Loucy (cell line): ENCODE measurements at regions not wholly inside any gene's neighbourhood (a gene's known extent, or its start where the extent isn't known, plus 50 kb on each side); places are given as distances from the start of the nearest gene placed in this dataset.
"Not testable (repeated sequence)": the region's sequence is repeated elsewhere in the genome, so short reads cannot be mapped to it uniquely, and the experiment has no call there.

Experiments
- H2AFZ ChIP-seq: fragments of 200-600 bp; sonication (generic); 2 replicates; pipeline ENCODE4 v1.6.0; 2016; ENCODE audit warnings: antibody characterized with exemption, mild to moderate bottlenecking, low read length, moderate library complexity
- H3F3A ChIP-seq: fragments of 200-600 bp; 2 replicates; pipeline ENCODE4 v1.6.0; 2016; ENCODE audit warnings: antibody characterized with exemption, low read depth, mild to moderate bottlenecking
- H3K27me3 ChIP-seq: fragments of 200-600 bp; sonication (generic); 2 replicates; pipeline ENCODE4 v1.6.1; 2014; ENCODE audit warnings: low read length, mild to moderate bottlenecking; ENCODE audit not compliant: insufficient read depth, poor library complexity, severe bottlenecking
- H3K36me3 ChIP-seq: fragments of 200-600 bp; sonication (generic); 2 replicates; pipeline ENCODE4 v1.6.1; 2016; ENCODE audit warnings: low read length; ENCODE audit not compliant: insufficient read depth
- H3K4me1 ChIP-seq: fragments of 200-600 bp; sonication (generic); 2 replicates; pipeline ENCODE4 v1.5.1; 2014; ENCODE audit warnings: low read length, mild to moderate bottlenecking; ENCODE audit not compliant: insufficient read depth, poor library complexity, severe bottlenecking
- H3K4me2 ChIP-seq: fragments of 200-600 bp; sonication (generic); 2 replicates; pipeline ENCODE4 v1.6.0; 2014; ENCODE audit warnings: antibody characterized with exemption, low read length, low read depth, mild to moderate bottlenecking; ENCODE audit not compliant: poor library complexity, severe bottlenecking
- H3K4me3 ChIP-seq: fragments of 200-600 bp; sonication (generic); 2 replicates; pipeline ENCODE4 v1.5.1; 2014; ENCODE audit warnings: low read length, mild to moderate bottlenecking, mixed read lengths; ENCODE audit not compliant: poor library complexity, severe bottlenecking
- H3K79me2 ChIP-seq: fragments of 200-600 bp; sonication (generic); 2 replicates; pipeline ENCODE4 v1.6.1; 2014; ENCODE audit warnings: low read length; ENCODE audit not compliant: insufficient read depth
- H3K9ac ChIP-seq: fragments of 200-600 bp; sonication (generic); 2 replicates; pipeline ENCODE4 v1.6.0; 2014; ENCODE audit warnings: mild to moderate bottlenecking, low read depth, low read length, moderate library complexity; ENCODE audit not compliant: poor library complexity, severe bottlenecking
- H3K9me2 ChIP-seq: fragments of 200-600 bp; sonication (generic); replicated peaks from 2 replicates; pipeline ENCODE4 v1.6.1; 2016; ENCODE audit warnings: low read depth, low read length, mixed read lengths
- H3K9me3 ChIP-seq: fragments of 200-600 bp; sonication (generic); 2 replicates; pipeline ENCODE4 v1.6.1; 2014; ENCODE audit warnings: mild to moderate bottlenecking, antibody characterized with exemption, low read length, low read depth; ENCODE audit not compliant: insufficient read depth
- H4K20me1 ChIP-seq: fragments of 200-600 bp; sonication (generic); 2 replicates; pipeline ENCODE4 v1.6.0; 2014; ENCODE audit warnings: antibody characterized with exemption, low read length, mild to moderate bottlenecking; ENCODE audit not compliant: insufficient read depth, poor library complexity, severe bottlenecking
- CTCF ChIP-seq: fragments of 200-600 bp; sonication (generic); conservative IDR thresholded peaks from 2 replicates; pipeline ENCODE4 v1.5.1; 2014; ENCODE audit warnings: mild to moderate bottlenecking, antibody characterized with exemption, low read length
- EZH2phosphoT487 ChIP-seq: fragments of 200-600 bp; IDR thresholded peaks from 2 replicates; pipeline ENCODE4 v1.6.1; 2018; ENCODE audit warnings: antibody characterized with exemption, mild to moderate bottlenecking, moderate library complexity, borderline replicate concordance

DNA sequence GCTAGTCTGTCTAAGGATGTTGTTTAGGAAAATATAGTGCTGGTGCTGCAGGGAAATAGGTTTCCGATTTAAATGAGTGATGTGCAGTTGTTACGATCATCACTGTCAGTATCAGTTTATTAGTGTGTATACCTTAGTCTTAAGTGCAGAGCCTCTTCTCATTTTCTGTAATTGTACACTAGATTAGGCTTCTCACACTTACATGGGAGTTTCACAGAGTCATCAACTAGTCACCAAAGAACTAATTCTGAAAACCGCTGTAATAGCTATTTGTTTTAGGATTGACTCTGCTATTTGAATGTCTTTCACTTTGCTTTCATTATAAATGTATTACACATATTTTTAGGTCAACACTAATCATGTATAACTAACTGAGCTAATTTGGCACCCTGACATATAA is 99.8 kb upstream of the ZEB2 start:
- H3F3A ChIP-seq, result no peaks in the 10 kb centered on the region
- no peaks in the 10 kb centered on the region for H3K9me2 ChIP-seq
- H4K20me1 ChIP-seq, result no peaks in the 10 kb centered on the region
- H3K9ac ChIP-seq, result no peak overlapping the region
- no peaks in the 10 kb centered on the region for H3K27me3 ChIP-seq
- H2AFZ ChIP-seq, result no peak overlapping the region
- H3K4me3 ChIP-seq, result no peak overlapping the region
- no peaks in the 10 kb centered on the region for H3K79me2 ChIP-seq
- H3K36me3 ChIP-seq, result no peaks in the 10 kb centered on the region
- no peaks in the 10 kb centered on the region for H3K9me3 ChIP-seq
- H3K4me1 ChIP-seq, result no peaks in the 10 kb centered on the region
- TF ChIP-seq CTCF (no peak), EZH2phosphoT487 (no peak)
- H3K4me2 ChIP-seq, result no peak overlapping the region

DNA sequence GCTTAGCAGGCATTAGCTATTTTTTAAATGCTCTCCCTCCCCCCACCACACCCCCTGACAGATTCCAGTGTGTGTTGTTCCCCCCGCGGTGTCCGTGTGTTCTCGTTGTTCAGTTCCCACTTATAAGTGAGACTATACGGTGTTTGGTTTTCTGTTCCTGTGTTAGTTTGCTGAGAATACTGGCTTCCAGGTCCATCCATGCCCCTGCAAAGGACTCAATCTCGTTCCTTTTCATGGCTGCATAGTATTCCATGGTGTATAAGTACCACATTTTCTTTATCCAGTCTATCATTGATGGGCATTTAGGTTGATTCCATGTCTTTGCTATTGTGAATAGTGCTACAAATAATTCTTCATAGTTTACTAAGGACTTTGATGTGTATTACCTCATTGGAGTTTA is 97.3 kb upstream of the ZEB2 start:
- H4K20me1 ChIP-seq, H2AFZ ChIP-seq, H3K27me3 ChIP-seq: not testable (repeated sequence)

DNA sequence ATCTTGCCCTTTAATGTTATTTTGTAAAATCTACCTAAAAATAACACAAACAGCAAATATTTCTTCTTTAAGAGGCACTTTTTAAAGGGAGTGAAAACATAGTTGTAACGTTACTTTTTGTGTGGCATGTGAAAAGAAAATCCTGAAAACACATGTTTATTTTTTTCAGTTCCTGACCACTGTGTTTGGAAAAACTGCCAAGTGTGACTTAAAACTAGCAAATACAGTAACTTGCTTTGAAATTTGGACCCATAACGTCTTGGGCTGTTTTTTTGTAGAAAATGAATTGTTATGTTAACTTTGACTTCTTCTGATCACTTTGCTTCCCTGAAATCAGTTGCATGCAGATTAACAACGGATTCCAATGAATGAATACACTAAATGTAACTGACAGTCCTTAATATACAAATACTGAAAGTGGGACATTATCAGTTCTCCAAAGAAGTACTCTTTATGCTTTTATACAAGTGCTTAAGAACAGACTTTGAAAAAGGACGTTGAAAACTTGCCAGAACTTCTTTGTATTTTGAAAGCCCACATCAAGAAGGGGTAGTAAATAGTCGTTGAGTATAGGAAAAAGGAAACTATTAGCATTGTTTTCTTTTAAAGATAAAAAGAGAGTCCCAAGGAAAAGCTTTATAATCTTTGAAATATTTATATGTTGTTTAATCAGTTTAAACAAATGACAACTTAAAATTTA is 96.1 kb upstream of the ZEB2 start:
- no peak for TF ChIP-seq CTCF
- no peak for TF ChIP-seq EZH2phosphoT487

More for the DNA sequence above, 97.3 kb upstream of the ZEB2 start:
- not testable (repeated sequence) for H3K9me3 ChIP-seq, H3K4me1 ChIP-seq, H3K79me2 ChIP-seq, H3K9me2 ChIP-seq, H3K36me3 ChIP-seq, H3K9ac ChIP-seq, H3F3A ChIP-seq, H3K4me2 ChIP-seq, H3K4me3 ChIP-seq

More for the DNA sequence above, 96.1 kb upstream of the ZEB2 start:
- Histone ChIP-seq H3K4me1 (peaks cover 4% of the 10 kb centered on the region), H3K9me3 (peaks cover 5% of the 10 kb centered on the region; the same call in 1 of the 2 replicates), H3K4me2 (no peak overlapping the region), H3K9me2 (no peaks in the 10 kb centered on the region), H3K27me3 (no peaks in the 10 kb centered on the region), H3F3A (no peaks in the 10 kb centered on the region), H3K79me2 (no peaks in the 10 kb centered on the region), H3K9ac (no peak overlapping the region), H2AFZ (no peak overlapping the region), H3K4me3 (no peak overlapping the region), H4K20me1 (no peaks in the 10 kb centered on the region), H3K36me3 (no peaks in the 10 kb centered on the region)
